H9 (cell line): ENCODE measurements at regions not wholly inside any gene's neighbourhood (a gene's known extent, or its start where the extent isn't known, plus 50 kb on each side); places are given as distances from the start of the nearest gene placed in this dataset.
A peak's percentile ranks its signal among the peaks of the same experiment; 100 is the strongest.

ENCODE experiments used
- DNase-seq: peaks from one replicate; pipeline ENCODE4 v3.0.0-alpha.2; 2017
- H2AFZ ChIP-seq: one replicate; pipeline ENCODE4 v1.6.1; 2013; ENCODE audit warnings: mild to moderate bottlenecking, low read length, control low read depth, moderate library complexity
- H2AK5ac ChIP-seq: 2 replicates; pipeline ENCODE4 v1.6.1; 2013; ENCODE audit warnings: low read length, control low read depth, mixed read lengths; ENCODE audit not compliant: insufficient read length
- H2BK120ac ChIP-seq: one replicate; pipeline ENCODE4 v1.6.1; 2013; ENCODE audit warnings: low read depth, mild to moderate bottlenecking, low read length, control low read depth, inconsistent platforms; ENCODE audit not compliant: poor library complexity, severe bottlenecking
- H2BK12ac ChIP-seq: 2 replicates; pipeline ENCODE4 v1.6.1; 2013; ENCODE audit warnings: low read length, control low read depth, mixed read lengths, low read depth; ENCODE audit not compliant: insufficient read length
- H2BK15ac ChIP-seq: 2 replicates; pipeline ENCODE4 v1.6.1; 2013; ENCODE audit warnings: low read depth, low read length, control low read depth
- H2BK20ac ChIP-seq: one replicate; pipeline ENCODE4 v1.6.1; 2013; ENCODE audit warnings: low read depth, mild to moderate bottlenecking, low read length, control low read depth, inconsistent platforms; ENCODE audit not compliant: poor library complexity, severe bottlenecking
- H2BK5ac ChIP-seq: 2 replicates; pipeline ENCODE4 v1.6.1; 2013; ENCODE audit warnings: low read length, control low read depth, mixed read lengths; ENCODE audit not compliant: insufficient read length
- H3K14ac ChIP-seq: 2 replicates; pipeline ENCODE4 v1.6.1; 2013; ENCODE audit warnings: low read length, control low read depth; ENCODE audit not compliant: insufficient read depth
- H3K18ac ChIP-seq: 2 replicates; pipeline ENCODE4 v1.6.1; 2013; ENCODE audit warnings: low read depth, mild to moderate bottlenecking, mixed read lengths, low read length, control low read depth; ENCODE audit not compliant: insufficient read length
- H3K23ac ChIP-seq: 2 replicates; pipeline ENCODE4 v1.6.1; 2013; ENCODE audit warnings: low read length, control low read depth, mixed read lengths, low read depth; ENCODE audit not compliant: insufficient read length
- H3K23me2 ChIP-seq: 2 replicates; pipeline ENCODE4 v1.6.1; 2013; ENCODE audit warnings: low read depth, mild to moderate bottlenecking, mixed read lengths, low read length, control low read depth; ENCODE audit not compliant: insufficient read length, poor library complexity, severe bottlenecking
- H3K27ac ChIP-seq: 2 replicates; pipeline ENCODE4 v1.5.1; 2013; ENCODE audit warnings: low read length, control low read depth, mixed read lengths, low read depth; ENCODE audit not compliant: insufficient read length
- H3K27me3 ChIP-seq: 2 replicates; pipeline ENCODE4 v1.6.1; 2013; ENCODE audit warnings: low read length, control low read depth, inconsistent platforms; ENCODE audit not compliant: insufficient read depth
- H3K4ac ChIP-seq: 2 replicates; pipeline ENCODE4 v1.6.1; 2013; ENCODE audit warnings: low read depth, mild to moderate bottlenecking, control low read depth, inconsistent platforms, low read length, moderate library complexity
- H3K4me1 ChIP-seq: 2 replicates; pipeline ENCODE4 v1.6.1; 2013; ENCODE audit warnings: low read length, control low read depth, inconsistent platforms; ENCODE audit not compliant: insufficient read depth
- H3K4me2 ChIP-seq: 2 replicates; pipeline ENCODE4 v1.6.1; 2013; ENCODE audit warnings: low read length, control low read depth, mixed read lengths; ENCODE audit not compliant: insufficient read length, insufficient read depth
- H3K56ac ChIP-seq: 2 replicates; pipeline ENCODE4 v1.6.1; 2013; ENCODE audit warnings: low read depth, mild to moderate bottlenecking, mixed read lengths, low read length, control low read depth; ENCODE audit not compliant: insufficient read length
- H3K79me1 ChIP-seq: 2 replicates; pipeline ENCODE4 v1.6.1; 2013; ENCODE audit warnings: low read depth, mild to moderate bottlenecking, moderate library complexity, low read length, control low read depth, inconsistent platforms; ENCODE audit not compliant: insufficient read depth, poor library complexity, severe bottlenecking
- H3K79me2 ChIP-seq: 2 replicates; pipeline ENCODE4 v1.6.1; 2013; ENCODE audit warnings: low read length, control low read depth, inconsistent platforms; ENCODE audit not compliant: insufficient read depth
- H3K9ac ChIP-seq: 2 replicates; pipeline ENCODE4 v1.6.1; 2013; ENCODE audit warnings: low read length, control low read depth, mixed read lengths; ENCODE audit not compliant: insufficient read length; ENCODE audit errors: extremely low read depth
- H3K9me3 ChIP-seq: one replicate; pipeline ENCODE4 v1.6.1; 2013; ENCODE audit warnings: low read depth, low read length, inconsistent platforms; ENCODE audit not compliant: control insufficient read depth
- H3T11ph ChIP-seq: one replicate; pipeline ENCODE4 v1.6.1; 2013; ENCODE audit warnings: mild to moderate bottlenecking, low read length, control low read depth, inconsistent platforms
- H4K20me1 ChIP-seq: one replicate; pipeline ENCODE4 v1.6.1; 2013; ENCODE audit not compliant: control insufficient read depth, insufficient read length, insufficient read depth
- H4K5ac ChIP-seq: 2 replicates; pipeline ENCODE4 v1.6.1; 2013; ENCODE audit warnings: low read depth, mild to moderate bottlenecking, mixed read lengths, low read length, control low read depth; ENCODE audit not compliant: insufficient read length
- H4K8ac ChIP-seq: replicated peaks from 2 replicates; pipeline ENCODE4 v1.6.1; 2013; ENCODE audit warnings: low read length, control low read depth, mixed read lengths, low read depth; ENCODE audit not compliant: insufficient read length
- H4K91ac ChIP-seq: 2 replicates; pipeline ENCODE4 v1.6.1; 2013; ENCODE audit warnings: low read depth, mild to moderate bottlenecking, moderate library complexity, mixed read lengths, low read length, control low read depth; ENCODE audit not compliant: insufficient read length
- H3K27ac Mint-ChIP-seq, 3 experiments: 2 replicates in 2 of 3; 3 replicates in 1 of 3; pipeline ENCODE4 v1.8.0; 2020 to 2021; ENCODE audit warnings: mixed read lengths in 3 of 3, mild to moderate bottlenecking in 1 of 3, moderate library complexity in 1 of 3
- H3K27me3 Mint-ChIP-seq: 2 replicates; pipeline ENCODE4 v1.8.0; 2021; ENCODE audit warnings: low read depth, mild to moderate bottlenecking, moderate library complexity, mixed read lengths
- H3K36me3 Mint-ChIP-seq, 3 experiments: 2 replicates in 2 of 3; 3 replicates in 1 of 3; pipeline ENCODE4 v1.8.0; 2020 to 2021; ENCODE audit warnings: low read depth in 3 of 3, mixed read lengths in 3 of 3; ENCODE audit not compliant: insufficient read depth in 1 of 3
- H3K4me1 Mint-ChIP-seq, 2 experiments: 2 replicates each; pipeline ENCODE4 v1.8.0; 2020; ENCODE audit warnings: mixed read lengths in 2 of 2
- H3K4me3 Mint-ChIP-seq, 2 experiments: 2 replicates in 1 of 2; 3 replicates in 1 of 2; pipeline ENCODE4 v1.8.0; 2020 to 2021; ENCODE audit warnings: mild to moderate bottlenecking in 2 of 2, mixed read lengths in 2 of 2, moderate library complexity in 1 of 2
- H3K9me3 Mint-ChIP-seq, 2 experiments: 2 replicates in 1 of 2; 3 replicates in 1 of 2; pipeline ENCODE4 v1.8.0; 2020; ENCODE audit warnings: mild to moderate bottlenecking in 2 of 2, mixed read lengths in 2 of 2, moderate library complexity in 1 of 2
- CTCF ChIP-seq: fragments of 200-600 bp; sonication (generic); conservative IDR thresholded peaks from 3 replicates; pipeline ENCODE4 v1.8.0; 2021; ENCODE audit warnings: antibody characterized with exemption, mild to moderate bottlenecking
- WGBS: extraction: QIAGEN DNeasy Blood & Tissue Kit; methylation state at CpG from one replicate; pipeline ENCODE4 v1.1.7; 2013; ENCODE audit warnings: missing lambda C conversion rate, low lambda C conversion rate, mixed read lengths; ENCODE audit not compliant: insufficient read length; ENCODE audit errors: extremely low coverage; 5-methylcytosine and 5-hydroxymethylcytosine counted together

GRCh38 chr2:82234283-82234874 lies 1929.8 kb upstream of the LRRTM1 start:
- no peak overlapping the region for H4K5ac ChIP-seq
- no peak overlapping the region for H4K91ac ChIP-seq
- no peak overlapping the region for H2AK5ac ChIP-seq
- no peak overlapping the region for H2BK5ac ChIP-seq
- H3K79me1 ChIP-seq = no peaks in the 10 kb centered on the region
- H3K23me2 ChIP-seq = no peaks in the 10 kb centered on the region
- H3K9ac ChIP-seq = no peak overlapping the region
- no peaks in the 10 kb centered on the region for H4K20me1 ChIP-seq
- no peaks in the 10 kb centered on the region for H3K4me1 Mint-ChIP-seq
- H3K4me3 Mint-ChIP-seq = no peak overlapping the region
- no peak overlapping the region for H3K27ac ChIP-seq
- no peak overlapping the region for H4K8ac ChIP-seq
- TF ChIP-seq CTCF = peak; percentile 55; the same call in 2 of the 3 replicates
- H3K18ac ChIP-seq = no peak overlapping the region
- WGBS = no CpG with 5 or more reads among the region's 8 CpGs
- H3K27me3 ChIP-seq = no peaks in the 10 kb centered on the region
- no peaks in the 10 kb centered on the region for H3K79me2 ChIP-seq
- H2BK20ac ChIP-seq = no peak overlapping the region
- no peaks in the 10 kb centered on the region; a peak in 1 of 5 replicates for H3K9me3 Mint-ChIP-seq
- H2BK15ac ChIP-seq = no peak overlapping the region
- H3K4ac ChIP-seq = no peak overlapping the region
- H3K4me1 ChIP-seq = no peaks in the 10 kb centered on the region
- peak; percentile 22 for DNase-seq
- H3K27me3 Mint-ChIP-seq = no peaks in the 10 kb centered on the region
- H3T11ph ChIP-seq = no peak overlapping the region
- no peaks in the 10 kb centered on the region for H3K9me3 ChIP-seq
- H2AFZ ChIP-seq = no peak overlapping the region
- no peaks in the 10 kb centered on the region for H3K36me3 Mint-ChIP-seq
- no peak overlapping the region for H3K23ac ChIP-seq
- H3K56ac ChIP-seq = no peak overlapping the region
- no peak overlapping the region for H3K4me2 ChIP-seq
- H2BK12ac ChIP-seq = no peak overlapping the region
- H3K27ac Mint-ChIP-seq = no peak overlapping the region
- H2BK120ac ChIP-seq = no peak overlapping the region
- no peak overlapping the region for H3K14ac ChIP-seq
